ENCODE measurements at regions not wholly inside any gene's neighbourhood (a gene's known extent, or its start where the extent isn't known, plus 50 kb on each side); places are given as distances from the start of the nearest gene placed in this dataset.

- DNase-seq (no peak), ATAC-seq (ENCODE audit: low read depth) (no peak)
- H3K27me3 ChIP-seq (ENCODE audit: control insufficient read depth, insufficient read depth, low read length), result peaks cover 64% of the 10 kb centered on the region
- no peak overlapping the region for H4K91ac ChIP-seq (ENCODE audit: insufficient read depth, low read depth, low read length)
- no peaks in the 10 kb centered on the region for H4K20me1 ChIP-seq (ENCODE audit: insufficient read depth, low read length)
- dilution Hi-C loops (cut with HindIII; ENCODE audit: low sequenced_read_pairs, unreplicated experiment) (no loop called here), in situ Hi-C loops (cut with MboI; ENCODE audit: low sequenced_read_pairs) (no loop called here), intact Hi-C loops (cut with micrococcal nuclease) (no loop called here)
- H3K27ac ChIP-seq (ENCODE audit: insufficient read depth, low read length), result no peak overlapping the region
- H3K4me2 ChIP-seq (ENCODE audit: low read depth, low read length), result no peak overlapping the region
- no CpG with 5 or more reads among the region's 3 CpGs for WGBS, 2 experiments (ENCODE audit: extremely low coverage in 2 of 2, insufficient read length in 1 of 2)
- H3K56ac ChIP-seq (ENCODE audit: extremely low read depth, insufficient read depth, low read length), result no peak overlapping the region
- POLR2A ChIA-PET (ENCODE audit: unreplicated experiment), result no interaction called here
- no peaks in the 10 kb centered on the region for H3K9me3 ChIP-seq (ENCODE audit: control insufficient read depth, insufficient read depth, low read length)
- no peak overlapping the region for H3K23ac ChIP-seq (ENCODE audit: low read depth, low read length)
- CTCF ChIA-PET, result interaction anchor here (0.6 kb wide), 1 partner anchor 22 kb away, joined by 3 read pairs; no protein-coding TSS in a partner anchor
- H3K9ac ChIP-seq (ENCODE audit: low read depth, low read length), result no peak overlapping the region
- H4K8ac ChIP-seq (ENCODE audit: low read depth in 2 of 2, low read length in 2 of 2), result no peak overlapping the region
- H3K18ac ChIP-seq (ENCODE audit: low read depth, low read length), result no peak overlapping the region
- H3K36me3 ChIP-seq (ENCODE audit: control insufficient read depth, insufficient read depth, low read length), result no peaks in the 10 kb centered on the region
- no TSS peak for BruUV-seq (replicated peaks)
- no peak overlapping the region for H2BK15ac ChIP-seq (ENCODE audit: low read depth, low read length)
- H3K4me1 ChIP-seq (ENCODE audit: control insufficient read depth, insufficient read depth, low read length), result no peaks in the 10 kb centered on the region
- H3K14ac ChIP-seq (replicated peaks; ENCODE audit: low read depth, low read length), result no peak overlapping the region
- H3K79me1 ChIP-seq (ENCODE audit: low read depth in 1 of 2, low read length in 2 of 2), result no peaks in the 10 kb centered on the region
- H2AK5ac ChIP-seq (ENCODE audit: low read depth, low read length), result no peak overlapping the region
- no peak overlapping the region for H2BK5ac ChIP-seq (ENCODE audit: low read depth, low read length, poor library complexity, severe bottlenecking)
- no peak for TF ChIP-seq MXI1 (IDR thresholded peaks at IDR 0.05; ENCODE audit: borderline replicate concordance, low read depth, low read length)
- no peak for TF ChIP-seq BHLHE40 (IDR thresholded peaks at IDR 0.05; ENCODE audit: low read depth, low read length)
- no peak for TF ChIP-seq FOS (IDR thresholded peaks at IDR 0.05; ENCODE audit: low read depth, low read length)
- no peak for TF ChIP-seq MAFK (IDR thresholded peaks at IDR 0.05; ENCODE audit: low read depth, low read length)
- no peak for TF ChIP-seq CHD1 (IDR thresholded peaks at IDR 0.05; ENCODE audit: low read depth, low read length)
- no peak for TF ChIP-seq ELK1 (IDR thresholded peaks at IDR 0.05; ENCODE audit: borderline replicate concordance, low read depth, low read length)
- no peak for TF ChIP-seq RCOR1 (IDR thresholded peaks at IDR 0.05; ENCODE audit: insufficient replicate concordance, low read length)
- no peak for TF ChIP-seq CEBPB (IDR thresholded peaks at IDR 0.05; ENCODE audit: low read depth, low read length)
- H2AFZ ChIP-seq (replicated peaks; ENCODE audit: low read length, poor library complexity), result no peak overlapping the region
- H2BK20ac ChIP-seq (ENCODE audit: low read depth, low read length), result no peak overlapping the region
- H3K4me3 ChIP-seq (ENCODE audit: insufficient read depth, low read depth, low read length), result no peak overlapping the region
- no peak overlapping the region for H3K4ac ChIP-seq (ENCODE audit: low read depth, low read length)
- no peak overlapping the region for H2BK120ac ChIP-seq (ENCODE audit: low read depth, low read length)
- H4K5ac ChIP-seq (ENCODE audit: low read depth, low read length), result no peak overlapping the region
- H2AK9ac ChIP-seq (replicated peaks; ENCODE audit: low read depth, low read length, poor library complexity), result no peak overlapping the region
- no peaks in the 10 kb centered on the region for H3K9me1 ChIP-seq (ENCODE audit: insufficient read depth, low read length)
Observed at GRCh38 chr14:22456421-22456820, 132.6 kb downstream of the DAD1 start.

All from IMR-90 (cell line).